IMR-90 (cell line): ENCODE measurements at regions not wholly inside any gene's neighbourhood (a gene's known extent, or its start where the extent isn't known, plus 50 kb on each side); places are given as distances from the start of the nearest gene placed in this dataset.

ENCODE experiments used
- ATAC-seq: fragments of 200-7000 bp; cut with Tn5 transposase; 2 replicates; pipeline ENCODE4 v1.9.1; 2020; ENCODE audit warnings: low read depth, mild to moderate bottlenecking, moderate library complexity
- BruUV-seq: library from RNA; stranded (reverse); fragments of 400-500 nt; replicated peaks from 2 replicates; lab custom pipeline; 2021; lab: Mats Ljungman, UMichigan
- CTCF ChIA-PET: fragments of 300-600 bp; formaldehyde crosslinking; extraction: SDS; loops from one replicate; lab custom pipeline; 2021; ENCODE audit warnings: antibody characterized with exemption; lab: Yijun Ruan, JAX
- POLR2A ChIA-PET: fragments of 300-600 bp; sonication (Branson Sonifier 250); formaldehyde crosslinking; loops from one replicate; lab custom pipeline; 2022; ENCODE audit warnings: antibody characterized with exemption; ENCODE audit not compliant: unreplicated experiment; lab: Charles Lee
- DNase-seq: peaks from one replicate; pipeline ENCODE4 v3.0.0; 2013
- H2AFZ ChIP-seq: replicated peaks from 2 replicates; pipeline ENCODE3; 2013; ENCODE audit warnings: low read length, mild to moderate bottlenecking; ENCODE audit not compliant: poor library complexity
- H2AK5ac ChIP-seq: 2 replicates; pipeline ENCODE4 v1.6.1; 2013; ENCODE audit warnings: low read depth, low read length, inconsistent platforms
- H2AK9ac ChIP-seq: replicated peaks from 2 replicates; pipeline ENCODE3; 2013; ENCODE audit warnings: mild to moderate bottlenecking, low read depth, low read length, moderate library complexity; ENCODE audit not compliant: poor library complexity
- H2BK120ac ChIP-seq: 2 replicates; pipeline ENCODE4 v1.6.1; 2013; ENCODE audit warnings: low read depth, low read length, inconsistent platforms
- H2BK15ac ChIP-seq: 3 replicates; pipeline ENCODE4 v1.6.1; 2013; ENCODE audit warnings: low read depth, low read length, inconsistent platforms
- H2BK20ac ChIP-seq: 2 replicates; pipeline ENCODE4 v1.6.1; 2013; ENCODE audit warnings: low read depth, mild to moderate bottlenecking, inconsistent platforms, low read length, moderate library complexity
- H2BK5ac ChIP-seq: 2 replicates; pipeline ENCODE4 v1.6.1; 2013; ENCODE audit warnings: mild to moderate bottlenecking, low read depth, low read length, inconsistent platforms; ENCODE audit not compliant: poor library complexity, severe bottlenecking
- H3K14ac ChIP-seq: replicated peaks from 2 replicates; pipeline ENCODE4 v1.6.1; 2013; ENCODE audit warnings: low read depth, low read length, inconsistent platforms
- H3K18ac ChIP-seq: 2 replicates; pipeline ENCODE4 v1.6.1; 2013; ENCODE audit warnings: low read depth, low read length, control low read depth
- H3K23ac ChIP-seq: 2 replicates; pipeline ENCODE4 v1.6.1; 2013; ENCODE audit warnings: low read depth, low read length, inconsistent platforms
- H3K27ac ChIP-seq: 2 replicates; pipeline ENCODE4 v1.5.1; 2013; ENCODE audit warnings: mild to moderate bottlenecking, control low read depth, low read length; ENCODE audit not compliant: insufficient read depth
- H3K27me3 ChIP-seq: 2 replicates; pipeline ENCODE4 v1.6.1; 2013; ENCODE audit warnings: low read length; ENCODE audit not compliant: control insufficient read depth, insufficient read depth
- H3K36me3 ChIP-seq: 2 replicates; pipeline ENCODE4 v1.6.1; 2013; ENCODE audit warnings: low read length, mixed read lengths; ENCODE audit not compliant: control insufficient read depth, insufficient read depth
- H3K4ac ChIP-seq: 2 replicates; pipeline ENCODE4 v1.6.1; 2013; ENCODE audit warnings: low read depth, low read length, inconsistent platforms
- H3K4me1 ChIP-seq: 2 replicates; pipeline ENCODE4 v1.6.1; 2013; ENCODE audit warnings: low read length, mixed read lengths; ENCODE audit not compliant: control insufficient read depth, insufficient read depth
- H3K4me2 ChIP-seq: 2 replicates; pipeline ENCODE4 v1.6.1; 2013; ENCODE audit warnings: low read depth, mild to moderate bottlenecking, control low read depth, low read length, moderate library complexity
- H3K4me3 ChIP-seq: 2 replicates; pipeline ENCODE4 v1.5.1; 2013; ENCODE audit warnings: low read depth, mild to moderate bottlenecking, control low read depth, low read length, moderate library complexity; ENCODE audit not compliant: insufficient read depth
- H3K56ac ChIP-seq: 2 replicates; pipeline ENCODE4 v1.6.1; 2013; ENCODE audit warnings: low read length, inconsistent platforms; ENCODE audit not compliant: insufficient read depth; ENCODE audit errors: extremely low read depth
- H3K79me1 ChIP-seq, 2 experiments: 2 replicates each; pipeline ENCODE4 v1.6.1; 2013; ENCODE audit warnings: low read length in 2 of 2, inconsistent platforms in 1 of 2, low read depth in 1 of 2
- H3K9ac ChIP-seq: 2 replicates; pipeline ENCODE4 v1.6.1; 2013; ENCODE audit warnings: low read depth, low read length, control low read depth
- H3K9me1 ChIP-seq: 2 replicates; pipeline ENCODE4 v1.6.1; 2013; ENCODE audit warnings: low read length, inconsistent platforms; ENCODE audit not compliant: insufficient read depth
- H3K9me3 ChIP-seq: 2 replicates; pipeline ENCODE4 v1.6.1; 2013; ENCODE audit warnings: low read length; ENCODE audit not compliant: control insufficient read depth, insufficient read depth
- H4K20me1 ChIP-seq: 2 replicates; pipeline ENCODE4 v1.6.1; 2013; ENCODE audit warnings: low read length, inconsistent platforms; ENCODE audit not compliant: insufficient read depth
- H4K5ac ChIP-seq: 2 replicates; pipeline ENCODE4 v1.6.1; 2013; ENCODE audit warnings: mild to moderate bottlenecking, low read depth, low read length, control low read depth
- H4K8ac ChIP-seq, 2 experiments: 2 replicates each; pipeline ENCODE4 v1.6.1; 2013; ENCODE audit warnings: low read depth in 2 of 2, low read length in 2 of 2, control low read depth in 1 of 2, inconsistent platforms in 1 of 2
- H4K91ac ChIP-seq: 2 replicates; pipeline ENCODE4 v1.6.1; 2013; ENCODE audit warnings: low read depth, low read length, inconsistent platforms; ENCODE audit not compliant: insufficient read depth
- CEBPB ChIP-seq: IDR thresholded peaks from 2 replicates; pipeline ENCODE4 v1.6.1; 2012; ENCODE audit warnings: low read depth, low read length, improper control_type of control experiment
- ELK1 ChIP-seq: fragments of 150-350 bp; IDR thresholded peaks from 2 replicates; pipeline ENCODE4 v1.6.1; 2016; ENCODE audit warnings: low read depth, mild to moderate bottlenecking, low read length, moderate library complexity, borderline replicate concordance
- MAFK ChIP-seq: IDR thresholded peaks from 2 replicates; pipeline ENCODE4 v1.6.1; 2012; ENCODE audit warnings: low read depth, low read length, improper control_type of control experiment
- MAZ ChIP-seq: IDR thresholded peaks from 2 replicates; pipeline ENCODE4 v1.6.1; 2012; ENCODE audit warnings: low read depth, mild to moderate bottlenecking, low read length, improper control_type of control experiment, moderate library complexity, borderline replicate concordance
- MXI1 ChIP-seq: IDR thresholded peaks from 2 replicates; pipeline ENCODE4 v1.6.1; 2012; ENCODE audit warnings: low read depth, mild to moderate bottlenecking, low read length, moderate library complexity, borderline replicate concordance
- NFE2L2 ChIP-seq: fragments of 150-350 bp; IDR thresholded peaks from 2 replicates; pipeline ENCODE4 v1.6.1; 2016; ENCODE audit warnings: low read depth, mild to moderate bottlenecking, low read length
- RAD21 ChIP-seq: IDR thresholded peaks from 2 replicates; pipeline ENCODE4 v1.6.1; 2012; ENCODE audit warnings: low read length, improper control_type of control experiment
- RCOR1 ChIP-seq: IDR thresholded peaks from 2 replicates; pipeline ENCODE4 v1.6.1; 2012; ENCODE audit warnings: mild to moderate bottlenecking, low read length, improper control_type of control experiment; ENCODE audit not compliant: insufficient replicate concordance
- USF2 ChIP-seq: fragments of 150-350 bp; IDR thresholded peaks from 2 replicates; pipeline ENCODE4 v1.6.1; 2017; ENCODE audit warnings: mild to moderate bottlenecking, antibody characterized with exemption, low read length, low read depth
- WGBS, 2 experiments: methylation state at CpG; one replicate each; pipeline versions ENCODE4 v1.1.5 to v1.1.7; 2013; ENCODE audit warnings: missing lambda C conversion rate in 2 of 2; ENCODE audit not compliant: insufficient read length in 1 of 2; ENCODE audit errors: extremely low coverage in 2 of 2; 5-methylcytosine and 5-hydroxymethylcytosine counted together
- dilution Hi-C: fragments of 300-500 bp; cut with HindIII; formaldehyde crosslinking; loops from one replicate; pipeline ENCODE4 v1.14.3; 2018; ENCODE audit warnings: low sequenced_read_pairs; ENCODE audit not compliant: unreplicated experiment
- in situ Hi-C: fragments of 300-500 bp; cut with MboI; formaldehyde crosslinking; loops from 3 replicates; pipeline ENCODE4 v1.14.3; 2019; ENCODE audit warnings: low sequenced_read_pairs, inconsistent platforms, mixed read lengths
- intact Hi-C: fragments of 100-400 bp; cut with micrococcal nuclease; formaldehyde crosslinking; loops from 2 replicates; pipeline ENCODE4 v1.10.0; 2022

GRCh38 chr1:106846656-106847055 lies 209.8 kb upstream of the PRMT6 start:
- BruUV-seq = no TSS peak
- intact Hi-C loops (no loop called here), in situ Hi-C loops (no loop called here)

More at GRCh38 chr1:106846656-106847055, 209.8 kb upstream of the PRMT6 start:
- no peak overlapping the region for H2AFZ ChIP-seq
- no peaks in the 10 kb centered on the region for H3K4me1 ChIP-seq
- H3K14ac ChIP-seq = no peak overlapping the region
- H2BK20ac ChIP-seq = no peak overlapping the region
- dilution Hi-C loops = no loop called here
- DNase-seq (no peak), ATAC-seq (no peak)
- H4K8ac ChIP-seq = no peak overlapping the region
- H3K9me3 ChIP-seq = no peaks in the 10 kb centered on the region
- H3K27me3 ChIP-seq = no peaks in the 10 kb centered on the region
- POLR2A ChIA-PET = no interaction called here
- H2AK5ac ChIP-seq = no peak overlapping the region
- no peak overlapping the region for H4K5ac ChIP-seq
- no peak overlapping the region for H3K27ac ChIP-seq
- CTCF ChIA-PET = no interaction called here
- no peak overlapping the region for H3K9ac ChIP-seq
- H3K4ac ChIP-seq = no peak overlapping the region
- H3K9me1 ChIP-seq = no peaks in the 10 kb centered on the region
- TF ChIP-seq MAFK = no peak
- TF ChIP-seq ELK1 = no peak
- no peak for TF ChIP-seq MAZ
- TF ChIP-seq MXI1 = no peak
- TF ChIP-seq CEBPB = no peak
- TF ChIP-seq RCOR1 = no peak
- TF ChIP-seq RAD21 = no peak
- no peak for TF ChIP-seq USF2
- TF ChIP-seq NFE2L2 = no peak
- no peak overlapping the region for H3K4me3 ChIP-seq
- no peak overlapping the region for H3K18ac ChIP-seq
- WGBS, 2 experiments = no CpG with 5 or more reads among the region's 1 CpG
- H3K79me1 ChIP-seq = no peaks in the 10 kb centered on the region
- H4K91ac ChIP-seq = no peak overlapping the region
- no peak overlapping the region for H2BK5ac ChIP-seq
- no peak overlapping the region for H2BK120ac ChIP-seq
- H3K36me3 ChIP-seq = no peaks in the 10 kb centered on the region
- H3K56ac ChIP-seq = no peak overlapping the region
- no peak overlapping the region for H3K23ac ChIP-seq
- H2AK9ac ChIP-seq = no peak overlapping the region
- no peak overlapping the region for H2BK15ac ChIP-seq
- no peaks in the 10 kb centered on the region for H4K20me1 ChIP-seq
- no peak overlapping the region for H3K4me2 ChIP-seq
